ENCODE measurements at regions not wholly inside any gene's neighbourhood (a gene's known extent, or its start where the extent isn't known, plus 50 kb on each side); places are given as distances from the start of the nearest gene placed in this dataset.

DNA sequence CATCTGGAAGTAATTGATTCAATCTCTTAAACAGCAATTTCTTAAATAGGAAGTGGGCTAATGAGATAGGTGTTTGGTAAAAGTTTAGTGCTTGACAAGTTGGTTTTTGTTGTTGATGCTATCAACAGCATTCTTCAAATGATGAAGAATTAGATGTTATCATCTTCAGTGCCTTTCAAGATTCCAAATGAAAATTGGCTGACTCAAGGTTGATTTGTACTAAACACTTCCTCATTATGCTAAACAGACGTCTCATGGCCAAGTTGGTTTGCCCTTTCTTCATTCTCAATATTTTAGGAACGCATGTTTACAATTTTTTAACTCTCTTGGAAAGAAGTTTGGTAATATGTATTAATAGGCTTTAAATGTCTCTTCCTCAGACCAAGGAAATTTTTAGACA, 86.0 kb downstream of the MID1IP1 start:
- no peak for DNase-seq (ENCODE audit: low spot score)

DNA sequence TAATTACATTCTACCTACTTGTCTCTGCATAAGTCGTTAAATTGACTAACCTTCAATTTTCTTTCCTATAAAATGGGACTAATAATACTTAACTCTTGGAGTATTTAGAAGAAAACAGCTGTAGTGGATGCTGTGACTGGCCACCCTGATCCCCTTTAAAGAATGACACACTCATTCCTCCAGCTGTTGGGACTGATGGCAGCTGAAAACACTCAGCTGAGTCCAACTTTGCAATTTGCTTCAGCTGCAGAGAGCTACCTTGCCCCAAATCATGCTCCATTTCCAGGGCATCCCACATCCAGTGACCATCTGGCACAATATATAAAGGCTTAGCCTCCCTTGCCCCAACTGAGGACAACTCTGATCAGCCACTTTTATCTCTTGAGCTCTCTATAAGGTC, 89.1 kb downstream of the MID1IP1 start:
- DNase-seq (ENCODE audit: low spot score), result no peak

DNA sequence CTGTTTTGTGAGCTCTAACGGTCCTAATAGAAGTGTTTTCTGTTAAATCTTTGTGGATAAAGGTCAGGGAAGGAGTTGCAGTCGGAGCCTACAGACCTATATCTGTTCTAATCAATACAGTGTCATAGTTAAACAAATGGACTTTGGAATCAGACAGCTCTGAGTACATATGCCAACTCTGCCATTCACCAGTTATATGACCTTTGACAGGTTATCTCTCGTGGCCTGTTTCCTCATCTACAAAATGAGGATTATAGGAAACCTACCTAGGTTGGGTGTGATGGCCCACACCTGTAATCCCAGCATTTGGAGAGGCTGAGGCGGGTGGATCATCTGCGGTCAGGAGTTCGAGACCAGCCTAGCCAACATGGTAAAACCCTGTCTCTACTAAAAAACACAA, 89.7 kb downstream of the MID1IP1 start:
- DNase-seq (ENCODE audit: low spot score), result no peak

DNA sequence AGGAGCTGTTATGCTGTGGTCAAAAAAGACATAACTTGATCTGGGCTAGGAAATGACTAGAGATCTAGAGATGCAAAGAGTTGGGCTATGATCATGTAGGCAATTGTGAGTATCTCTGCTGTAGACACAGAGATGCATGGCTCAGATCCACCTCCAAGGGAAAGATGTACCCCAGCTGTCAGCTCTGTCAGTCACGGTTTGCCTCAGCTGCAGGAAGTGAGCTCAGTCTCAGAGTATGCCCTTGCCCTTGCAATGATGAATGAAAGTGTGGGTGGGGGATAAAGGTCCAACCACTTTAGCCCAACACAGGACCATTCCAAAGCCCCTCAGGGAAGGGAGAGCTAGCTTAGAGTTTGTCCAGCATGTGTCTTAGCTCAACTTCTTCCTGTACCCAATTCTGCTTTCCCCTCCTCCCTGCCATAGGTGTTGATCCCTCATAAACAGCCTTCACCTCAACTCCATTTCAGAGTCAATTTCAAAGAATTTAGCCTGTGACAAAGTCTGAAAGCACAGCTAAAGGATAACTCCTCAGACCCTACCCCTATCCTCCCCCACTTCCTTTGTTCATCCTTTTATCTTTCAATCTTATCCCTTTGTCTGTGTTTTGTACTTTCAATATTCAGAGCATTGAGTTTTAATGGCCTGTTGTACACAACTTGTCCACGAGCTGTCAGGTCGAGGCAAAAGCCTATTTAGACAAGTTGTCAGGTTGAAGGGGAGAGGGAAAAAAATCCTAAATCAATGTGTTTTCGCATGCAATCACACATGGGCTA, 90.6 kb downstream of the MID1IP1 start:
- DNase-seq (ENCODE audit: low spot score), result no peak

DNA sequence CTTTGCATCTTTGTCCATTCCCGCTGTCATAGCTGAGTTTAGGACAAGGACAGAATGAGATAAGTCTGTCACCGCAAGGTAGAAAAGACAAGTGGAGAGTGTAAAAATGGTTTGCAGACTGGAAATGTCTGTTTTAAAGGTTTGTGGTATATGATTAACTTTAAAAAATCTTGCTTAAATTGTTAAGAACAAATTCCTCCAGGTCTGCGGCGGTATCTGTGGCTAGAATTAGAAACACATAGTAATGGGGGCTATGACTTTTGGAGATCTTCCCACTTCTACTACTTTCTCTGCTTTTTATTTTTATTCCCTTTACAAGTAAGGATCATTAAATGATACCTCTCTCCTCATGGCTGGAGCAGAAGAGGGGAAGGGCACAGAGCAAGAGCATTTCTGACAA, 92.2 kb downstream of the MID1IP1 start:
- no peak for DNase-seq (ENCODE audit: low spot score)

DNA sequence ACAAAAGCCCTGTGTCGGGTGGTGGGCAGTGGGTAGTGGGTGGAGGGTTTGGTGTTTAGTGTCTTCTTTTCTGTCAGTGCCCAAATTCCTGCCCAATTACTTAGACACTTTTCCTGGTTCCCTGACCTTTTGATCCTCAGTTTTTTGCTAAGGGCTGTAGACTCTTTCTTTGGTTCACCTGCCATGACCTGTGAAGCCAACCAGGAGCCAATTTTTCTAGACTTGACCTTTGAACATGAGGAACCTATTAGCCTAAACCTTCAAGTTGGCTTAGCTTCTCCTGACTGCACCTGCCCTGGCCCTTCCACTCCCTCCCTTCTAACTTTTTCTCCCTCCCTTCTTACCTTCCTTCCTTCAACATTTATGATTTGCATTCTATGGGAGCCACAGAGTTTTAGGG, 94.5 kb downstream of the MID1IP1 start:
- no peak for DNase-seq (ENCODE audit: low spot score)

DNA sequence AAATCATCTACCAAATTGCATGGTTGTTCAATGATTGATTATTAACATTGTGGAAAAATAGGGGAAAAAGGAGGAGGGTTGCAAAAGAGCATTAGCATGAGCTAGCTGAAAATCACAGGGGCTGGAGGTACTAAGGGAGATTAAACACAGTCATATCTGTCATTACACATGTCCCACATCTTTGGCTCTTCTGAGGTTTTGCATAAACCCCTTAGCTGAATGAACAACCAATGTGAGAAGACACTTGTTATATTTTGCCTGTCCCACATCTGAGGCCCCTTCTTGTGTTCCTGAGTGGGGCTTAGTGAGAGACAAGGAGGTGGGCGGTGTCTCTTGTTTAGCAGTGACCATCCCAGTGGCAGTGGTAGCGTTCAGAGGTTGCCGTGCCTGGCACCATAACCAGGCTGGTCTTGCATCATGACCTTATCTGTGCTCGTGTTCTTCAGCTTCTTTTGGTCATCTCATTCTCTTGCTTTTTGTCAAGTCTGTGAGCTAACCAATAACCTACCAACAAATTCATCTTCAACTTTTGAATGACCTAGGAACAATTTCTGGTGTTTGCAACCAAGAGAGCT, 95.6 kb downstream of the MID1IP1 start:
- no peak for DNase-seq (ENCODE audit: low spot score)

DNA sequence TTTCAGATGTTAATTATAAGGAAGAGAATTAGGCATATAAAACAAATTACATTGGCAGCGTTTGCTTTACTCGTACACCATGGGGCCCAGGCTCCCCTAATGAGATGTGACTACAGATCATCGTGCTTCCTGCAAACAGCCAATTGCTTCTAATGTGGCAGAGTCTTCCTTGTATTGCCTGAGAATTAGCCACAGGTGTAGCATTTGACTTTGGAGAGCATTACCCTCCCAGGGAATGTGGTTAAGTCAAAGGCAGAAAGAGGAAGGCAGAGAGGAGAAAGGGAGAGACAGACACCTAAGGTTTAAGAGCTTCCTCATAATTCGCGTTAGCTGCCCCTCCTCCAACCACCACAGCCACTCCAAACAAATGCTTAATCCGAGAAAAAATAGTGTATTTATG, 97.0 kb downstream of the MID1IP1 start:
- DNase-seq (ENCODE audit: low spot score), result no peak

DNA sequence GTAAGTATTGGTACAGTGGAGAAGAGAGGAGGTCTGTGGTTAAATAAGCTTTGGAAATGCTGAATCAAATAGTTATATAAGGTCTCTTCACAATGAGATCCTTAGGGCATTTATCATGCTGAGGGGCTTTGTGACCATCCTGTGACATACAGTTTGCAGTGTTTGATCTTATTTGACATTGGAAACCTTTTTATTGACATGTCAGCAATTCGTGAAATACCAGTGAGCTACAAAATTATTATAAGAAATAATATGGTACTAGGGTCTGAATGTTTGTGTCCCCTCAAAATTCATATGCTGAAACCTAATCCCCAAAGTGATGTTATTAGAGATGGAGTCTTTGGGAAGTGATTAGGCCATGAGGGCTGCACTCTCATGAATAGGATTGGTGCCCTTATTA, 98.4 kb downstream of the MID1IP1 start:
- no peak for DNase-seq (ENCODE audit: low spot score)

DNA sequence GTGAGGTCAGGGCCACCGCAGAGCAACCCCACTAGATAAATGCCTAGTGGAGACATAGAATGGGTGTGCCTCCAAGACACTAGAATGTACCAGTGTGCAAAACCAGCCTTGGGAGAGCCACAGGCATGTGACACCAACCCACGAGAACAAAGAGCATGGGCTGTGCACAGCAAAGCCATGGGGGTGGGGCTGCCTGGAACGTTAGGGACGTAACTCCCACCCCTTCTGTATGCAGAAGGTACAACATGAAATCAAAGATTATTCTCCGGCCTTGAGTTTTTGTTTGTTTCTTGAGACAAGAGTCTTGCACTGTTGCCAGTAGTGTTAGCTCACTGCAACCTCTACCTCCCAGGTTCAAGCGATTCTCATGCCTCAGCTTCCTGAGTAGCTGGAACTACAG, 99.5 kb downstream of the MID1IP1 start:
- DNase-seq (ENCODE audit: low spot score), result no peak

DNA sequence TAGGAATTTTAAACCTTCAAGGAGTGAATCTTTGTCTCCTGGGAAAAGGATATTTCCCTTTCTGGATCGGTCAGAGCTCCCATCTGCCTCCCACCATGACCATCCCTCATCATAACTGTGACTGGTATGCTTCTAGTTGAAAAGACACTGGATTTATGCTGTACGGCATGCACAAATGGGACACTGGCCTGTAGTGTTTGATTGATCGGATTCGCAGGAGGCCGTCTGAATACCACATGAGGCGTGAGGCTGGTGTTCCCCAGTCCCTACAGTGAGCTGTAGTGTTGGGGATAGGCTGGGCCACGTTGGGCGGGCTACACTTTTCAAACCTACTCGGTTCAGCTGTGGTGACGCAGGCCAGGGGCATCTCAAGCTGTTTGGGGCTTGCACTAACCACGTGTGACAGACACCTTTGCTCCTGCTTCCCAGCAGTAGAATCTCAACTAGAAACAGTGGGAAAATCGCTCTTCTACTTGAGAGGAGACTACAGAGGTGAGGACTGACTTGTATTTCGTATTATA, 101.8 kb downstream of the MID1IP1 start:
- no peak for DNase-seq (ENCODE audit: low spot score)

DNA sequence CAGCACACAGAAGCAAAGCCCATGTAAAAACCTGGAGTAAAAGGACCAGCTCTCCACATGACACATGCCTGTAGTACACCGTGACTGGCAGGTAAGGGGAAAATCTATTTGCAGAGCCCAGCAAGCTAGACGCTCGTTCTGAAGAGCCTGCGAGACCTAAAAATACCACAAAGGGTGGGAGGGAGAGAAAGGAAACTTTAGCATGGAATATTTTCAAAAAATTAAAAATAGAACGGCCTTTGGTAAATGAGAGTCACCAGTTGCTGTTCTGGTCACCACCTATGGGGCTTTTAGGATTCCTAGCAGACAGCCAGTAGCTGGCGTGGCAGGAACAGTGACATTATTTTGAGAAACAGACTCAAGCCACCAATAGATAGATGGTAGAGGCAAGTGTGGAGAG, 115.5 kb downstream of the MID1IP1 start:
- no peak for DNase-seq (ENCODE audit: low spot score)

DNA sequence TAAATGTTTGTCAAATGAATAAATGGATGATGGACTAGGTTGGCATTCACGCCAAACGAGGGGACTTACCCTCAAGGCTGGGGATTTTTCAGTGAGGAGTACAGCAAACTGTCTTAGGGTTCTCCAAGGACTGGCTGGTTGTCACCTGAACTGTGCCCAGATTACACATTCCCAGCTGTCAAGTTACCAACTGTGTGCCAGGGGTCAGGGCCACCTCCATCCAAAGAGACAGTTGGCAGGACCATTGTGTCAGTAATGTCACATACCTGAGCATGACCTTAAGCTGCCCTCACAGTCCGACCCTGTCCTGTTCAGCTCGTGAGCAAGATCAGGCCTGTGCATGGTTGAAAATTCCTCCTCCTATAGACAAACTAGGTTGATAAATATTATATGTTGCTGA, 116.7 kb downstream of the MID1IP1 start:
- DNase-seq (ENCODE audit: low spot score), result no peak

DNA sequence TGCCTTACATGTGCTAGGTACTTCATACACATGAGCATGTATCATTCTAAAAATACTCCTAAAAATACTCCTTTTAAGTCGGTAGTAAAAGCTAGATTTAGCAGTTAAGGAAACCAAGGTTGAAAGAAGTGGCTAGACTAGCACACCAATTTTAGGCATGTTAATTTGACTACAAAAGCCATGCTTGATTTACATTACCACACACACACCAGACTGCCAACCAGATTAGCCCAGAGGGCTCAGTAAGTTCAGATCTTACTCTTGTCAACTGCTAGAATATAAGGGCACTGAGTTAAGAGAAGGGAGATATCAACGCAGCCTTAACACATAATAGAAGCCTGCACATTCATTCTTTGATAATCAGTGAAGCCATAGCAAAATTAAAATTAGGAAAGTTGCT, 117.9 kb downstream of the MID1IP1 start:
- DNase-seq (ENCODE audit: low spot score), result no peak

DNA sequence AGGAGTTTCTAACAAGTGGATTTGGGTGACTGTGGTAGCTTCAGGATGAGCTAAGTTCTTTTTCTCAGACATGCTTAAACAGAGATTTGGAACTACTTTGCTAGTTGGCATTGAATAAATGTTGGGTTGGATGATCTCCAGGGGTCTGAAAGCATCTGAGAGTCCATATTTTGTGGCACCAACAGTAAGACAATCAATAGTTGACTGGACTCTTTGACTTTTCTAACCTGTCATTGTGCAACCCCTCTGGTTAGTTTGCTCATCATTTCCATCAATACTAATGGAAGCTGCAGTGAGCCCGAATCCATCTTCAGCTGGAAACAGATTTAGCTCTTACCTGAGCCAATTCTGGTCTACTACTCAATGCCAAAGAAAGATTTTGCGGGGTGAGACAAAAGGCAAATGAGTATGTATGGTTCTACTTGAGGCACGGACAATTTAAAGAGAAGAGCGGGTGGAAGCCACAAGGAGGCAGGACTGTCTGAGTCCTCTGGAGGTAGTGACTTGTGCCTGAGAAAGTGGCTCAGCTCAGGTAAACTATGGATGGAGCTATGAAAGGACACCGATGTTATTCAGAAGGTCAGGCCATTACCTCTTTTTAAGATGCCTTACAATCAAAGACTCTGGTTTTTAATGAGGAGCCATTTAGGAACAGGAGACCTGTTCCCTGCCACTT, 118.7 kb downstream of the MID1IP1 start:
- no peak for DNase-seq (ENCODE audit: low spot score)

DNA sequence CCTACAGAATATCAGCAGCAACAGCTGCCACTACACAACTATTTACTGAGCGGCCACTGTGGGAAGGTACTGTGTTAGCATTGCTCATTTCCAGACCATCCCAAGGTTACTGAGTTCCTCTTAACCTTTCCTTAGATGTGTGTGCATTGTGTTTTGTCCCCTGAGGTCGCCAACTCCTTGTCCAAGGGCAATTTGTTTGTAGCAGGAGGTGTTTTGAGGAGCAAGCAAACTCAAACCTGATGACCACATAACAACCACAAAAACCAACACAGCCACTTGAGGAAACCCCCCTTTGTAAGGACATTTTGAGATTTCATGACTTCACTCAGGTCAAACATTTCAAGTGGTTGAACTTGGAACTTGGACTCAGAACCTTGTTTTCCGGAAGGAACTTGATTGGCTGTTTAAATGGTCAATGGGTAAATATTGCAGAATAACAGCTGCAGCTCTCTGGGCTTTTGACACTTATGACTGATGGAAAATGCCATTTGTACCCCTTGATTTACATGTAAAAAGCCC, 122.3 kb downstream of the MID1IP1 start:
- DNase-seq (ENCODE audit: low spot score), result no peak

DNA sequence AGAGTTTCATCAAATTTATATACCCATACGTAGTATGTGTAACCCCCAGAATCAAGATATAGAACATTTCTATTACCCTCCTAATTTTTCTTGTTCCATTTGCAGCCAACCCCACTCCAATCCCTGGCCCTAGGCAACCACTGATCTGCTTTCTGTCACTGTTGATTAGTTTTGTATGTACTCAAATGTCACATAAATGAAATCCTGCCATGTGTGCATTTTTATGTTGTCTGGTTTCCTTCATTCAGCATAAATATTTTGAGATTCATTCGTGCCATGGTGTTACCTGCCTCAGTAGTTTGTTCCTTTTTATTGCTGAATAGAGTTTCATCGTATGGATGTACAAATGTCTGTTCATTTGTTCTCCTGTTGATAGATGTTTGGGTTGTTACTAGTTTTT, 126.3 kb downstream of the MID1IP1 start:
- DNase-seq (ENCODE audit: low spot score), result no peak

DNA sequence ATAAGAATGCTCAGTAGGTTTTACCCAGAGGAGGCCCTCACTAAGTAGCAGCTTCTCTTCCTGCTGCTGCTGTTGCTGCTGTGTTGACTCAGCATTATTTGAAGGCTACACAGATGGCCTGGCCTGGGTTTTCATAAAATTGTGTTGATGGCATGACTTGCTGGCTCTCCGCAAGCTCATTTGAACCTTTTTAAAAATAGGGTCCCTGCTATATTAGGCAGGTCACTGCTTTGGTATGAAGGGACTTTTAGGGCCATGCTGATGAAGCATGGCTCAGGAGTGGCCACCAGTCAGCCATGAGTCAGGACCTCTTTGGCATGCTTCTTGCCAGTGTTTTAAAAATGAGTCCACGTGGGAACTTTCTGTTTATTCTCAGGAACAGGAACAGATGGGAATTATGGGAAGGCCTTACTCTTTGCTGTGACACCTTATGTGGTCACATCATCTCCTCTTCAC, 128.7 kb downstream of the MID1IP1 start:
- no peak for DNase-seq (ENCODE audit: low spot score)

DNA sequence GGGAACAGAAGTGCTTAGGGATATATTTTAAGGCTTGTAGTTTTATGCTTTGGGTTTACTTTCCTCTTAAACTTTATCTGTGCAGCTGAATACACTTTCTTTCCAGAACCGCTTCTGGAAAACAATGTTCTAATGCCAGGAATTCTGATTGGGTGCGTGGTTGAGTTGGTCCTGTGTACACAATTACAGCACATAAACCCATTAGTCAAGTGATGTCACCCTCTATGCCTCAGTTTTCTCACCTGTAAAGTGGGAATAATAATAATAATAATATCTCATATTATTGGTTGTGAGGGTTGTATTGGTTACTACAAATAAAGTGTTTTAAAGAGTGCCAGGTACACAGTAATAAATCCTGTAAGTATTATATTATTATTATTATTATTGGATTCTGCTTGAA, 129.2 kb downstream of the MID1IP1 start:
- no peak for DNase-seq (ENCODE audit: low spot score)

DNA sequence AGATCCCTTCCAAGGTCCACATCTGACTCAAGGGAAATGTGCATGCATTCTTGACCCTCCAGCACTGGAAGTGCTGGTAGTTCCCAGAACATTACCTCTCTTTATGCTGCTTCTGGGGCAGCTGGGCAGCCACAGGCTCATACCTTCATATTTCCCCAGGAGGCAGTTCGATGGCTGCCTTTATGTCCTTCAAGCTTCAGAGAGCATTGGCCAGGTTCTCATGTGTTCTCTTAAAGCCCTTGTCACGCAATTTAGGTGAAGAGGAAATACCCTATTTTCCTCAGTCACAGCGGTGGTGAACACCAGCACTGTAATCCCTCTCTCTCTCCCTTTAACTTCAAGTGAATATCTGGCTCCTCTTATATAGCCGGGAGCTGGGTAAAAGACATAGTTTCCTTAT, 134.3 kb downstream of the MID1IP1 start:
- DNase-seq (ENCODE audit: low spot score), result no peak

DNA sequence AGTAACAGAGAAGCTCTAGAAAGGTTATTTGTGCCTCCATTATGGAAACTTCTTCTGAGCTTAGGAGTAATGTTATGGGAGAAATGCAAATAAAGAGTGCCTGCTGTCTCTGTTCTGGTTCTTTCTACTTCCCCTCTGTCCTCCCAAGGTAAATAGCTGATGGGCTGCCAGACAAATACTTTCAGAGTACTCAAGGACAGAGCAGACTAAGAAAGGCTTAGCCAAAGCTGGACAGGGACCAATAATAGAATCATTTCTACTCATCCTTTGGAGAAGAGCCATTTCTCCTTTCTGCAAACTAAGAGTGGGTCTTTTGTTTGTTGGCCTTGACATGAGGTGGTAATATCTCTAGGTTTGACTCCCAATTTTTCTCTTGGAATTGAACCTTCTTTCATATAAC, 136.1 kb downstream of the MID1IP1 start:
- no peak for DNase-seq (ENCODE audit: low spot score)

DNA sequence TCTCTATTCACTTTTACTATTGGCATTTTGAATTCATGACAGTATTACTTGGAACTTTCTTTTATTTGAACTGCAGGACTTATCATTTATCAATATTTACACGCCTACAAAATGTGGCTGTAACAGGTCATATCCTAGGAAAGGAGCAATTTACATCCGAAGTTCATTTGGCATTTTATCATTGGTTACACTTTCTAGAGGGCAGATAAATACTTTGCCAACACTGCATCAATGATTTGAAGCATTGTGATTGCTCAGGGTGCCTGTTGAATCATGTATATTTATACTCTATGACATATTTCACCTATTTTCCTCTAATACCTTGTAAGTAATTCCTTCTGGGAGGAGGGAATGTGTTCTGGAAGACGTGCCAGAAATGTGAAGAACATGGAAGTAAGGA, 136.7 kb downstream of the MID1IP1 start:
- DNase-seq (ENCODE audit: low spot score), result no peak

DNA sequence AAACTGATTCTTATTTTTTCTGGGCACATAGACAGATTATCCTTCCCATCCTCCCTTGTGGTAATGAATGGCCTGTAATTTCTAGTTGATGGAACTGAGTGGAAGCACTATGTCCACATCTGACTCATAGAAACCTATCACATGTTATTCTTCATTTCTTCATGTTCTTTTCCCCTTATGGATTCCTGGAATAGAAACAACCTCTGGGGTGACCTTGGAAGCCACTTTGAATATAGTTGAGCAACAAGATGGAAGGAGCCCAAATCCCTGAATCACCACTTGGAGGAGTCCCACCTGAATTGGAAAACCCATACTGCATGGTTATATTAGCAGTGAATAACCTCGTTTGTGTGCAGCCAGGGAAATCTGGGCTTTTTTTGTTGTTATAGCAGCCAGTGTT, 137.8 kb downstream of the MID1IP1 start:
- no peak for DNase-seq (ENCODE audit: low spot score)
